ENCODE measurements at regions not wholly inside any gene's neighbourhood (a gene's known extent, or its start where the extent isn't known, plus 50 kb on each side); places are given as distances from the start of the nearest gene placed in this dataset.

GRCh38 chr12:28939427-28939826, 209.7 kb upstream of the FAR2 start:
- no peaks in the 10 kb centered on the region for H3K36me3 ChIP-seq (ENCODE audit: control insufficient read depth in 2 of 2, insufficient read depth in 2 of 2, low read length in 2 of 2)
- H3K9me3 ChIP-seq (ENCODE audit: control insufficient read depth in 2 of 2, low read length in 2 of 2): no peaks in the 10 kb centered on the region
- no peak overlapping the region for H3K4me3 ChIP-seq (ENCODE audit: low read length in 2 of 2)
- no peaks in the 10 kb centered on the region for H3K27me3 ChIP-seq (ENCODE audit: control insufficient read depth in 2 of 2, insufficient read depth in 2 of 2, low read length in 2 of 2)
- no peak overlapping the region for H3K27ac ChIP-seq (ENCODE audit: low read depth in 2 of 2, low read length in 2 of 2)
- no peak overlapping the region for H3K9ac ChIP-seq (ENCODE audit: low read depth in 1 of 2, low read length in 2 of 2)
- no peaks in the 10 kb centered on the region for H3K4me1 ChIP-seq (ENCODE audit: control insufficient read depth in 2 of 2, insufficient read depth in 2 of 2, low read length in 2 of 2)

- Histone ChIP-seq H3K4me1 (ENCODE audit: control insufficient read depth in 2 of 2, insufficient read depth in 2 of 2, low read length in 2 of 2) (no peaks in the 10 kb centered on the region), H3K4me3 (ENCODE audit: low read length in 2 of 2) (no peak overlapping the region), H3K9me3 (ENCODE audit: control insufficient read depth in 2 of 2, low read length in 2 of 2) (no peaks in the 10 kb centered on the region), H3K27me3 (ENCODE audit: control insufficient read depth in 2 of 2, insufficient read depth in 2 of 2, low read length in 2 of 2) (no peaks in the 10 kb centered on the region), H3K27ac (ENCODE audit: low read depth in 2 of 2, low read length in 2 of 2) (no peak overlapping the region), H3K36me3 (ENCODE audit: control insufficient read depth in 2 of 2, insufficient read depth in 2 of 2, low read length in 2 of 2) (no peaks in the 10 kb centered on the region), H3K9ac (ENCODE audit: low read depth in 1 of 2, low read length in 2 of 2) (no peak overlapping the region)
Observed at GRCh38 chr12:28941248-28941647, 207.8 kb upstream of the FAR2 start.

- no peaks in the 10 kb centered on the region for H3K9me3 ChIP-seq (ENCODE audit: control insufficient read depth in 2 of 2, low read length in 2 of 2)
- H3K36me3 ChIP-seq (ENCODE audit: control insufficient read depth in 2 of 2, insufficient read depth in 2 of 2, low read length in 2 of 2): no peaks in the 10 kb centered on the region
- no peak overlapping the region for H3K27ac ChIP-seq (ENCODE audit: low read depth in 2 of 2, low read length in 2 of 2)
- no peaks in the 10 kb centered on the region for H3K4me1 ChIP-seq (ENCODE audit: control insufficient read depth in 2 of 2, insufficient read depth in 2 of 2, low read length in 2 of 2)
- H3K27me3 ChIP-seq (ENCODE audit: control insufficient read depth in 2 of 2, insufficient read depth in 2 of 2, low read length in 2 of 2): no peaks in the 10 kb centered on the region
- H3K4me3 ChIP-seq (ENCODE audit: low read length in 2 of 2): no peak overlapping the region
- no peak overlapping the region for H3K9ac ChIP-seq (ENCODE audit: low read depth in 1 of 2, low read length in 2 of 2)
Observed at GRCh38 chr12:28946361-28946760, 202.7 kb upstream of the FAR2 start.

- H3K4me3 ChIP-seq (ENCODE audit: low read length in 2 of 2): no peak overlapping the region
- no peaks in the 10 kb centered on the region for H3K27me3 ChIP-seq (ENCODE audit: control insufficient read depth in 2 of 2, insufficient read depth in 2 of 2, low read length in 2 of 2)
- no peaks in the 10 kb centered on the region for H3K4me1 ChIP-seq (ENCODE audit: control insufficient read depth in 2 of 2, insufficient read depth in 2 of 2, low read length in 2 of 2)
- H3K27ac ChIP-seq (ENCODE audit: low read depth in 2 of 2, low read length in 2 of 2): no peak overlapping the region
- H3K9me3 ChIP-seq (ENCODE audit: control insufficient read depth in 2 of 2, low read length in 2 of 2): no peaks in the 10 kb centered on the region
- no peak overlapping the region for H3K9ac ChIP-seq (ENCODE audit: low read depth in 1 of 2, low read length in 2 of 2)
- H3K36me3 ChIP-seq (ENCODE audit: control insufficient read depth in 2 of 2, insufficient read depth in 2 of 2, low read length in 2 of 2): no peaks in the 10 kb centered on the region
Observed at GRCh38 chr12:28948685-28949084, 200.4 kb upstream of the FAR2 start.

- H3K9ac ChIP-seq (ENCODE audit: low read depth in 1 of 2, low read length in 2 of 2): no peak overlapping the region
- no peaks in the 10 kb centered on the region for H3K4me1 ChIP-seq (ENCODE audit: control insufficient read depth in 2 of 2, insufficient read depth in 2 of 2, low read length in 2 of 2)
- no peaks in the 10 kb centered on the region for H3K9me3 ChIP-seq (ENCODE audit: control insufficient read depth in 2 of 2, low read length in 2 of 2)
- H3K36me3 ChIP-seq (ENCODE audit: control insufficient read depth in 2 of 2, insufficient read depth in 2 of 2, low read length in 2 of 2): no peaks in the 10 kb centered on the region
- no peak overlapping the region for H3K27ac ChIP-seq (ENCODE audit: low read depth in 2 of 2, low read length in 2 of 2)
- H3K4me3 ChIP-seq (ENCODE audit: low read length in 2 of 2): no peak overlapping the region
- no peaks in the 10 kb centered on the region for H3K27me3 ChIP-seq (ENCODE audit: control insufficient read depth in 2 of 2, insufficient read depth in 2 of 2, low read length in 2 of 2)
Observed at GRCh38 chr12:28949184-28949583, 199.9 kb upstream of the FAR2 start.

- Histone ChIP-seq H3K4me1 (ENCODE audit: control insufficient read depth in 2 of 2, insufficient read depth in 2 of 2, low read length in 2 of 2) (no peaks in the 10 kb centered on the region), H3K9ac (ENCODE audit: low read depth in 1 of 2, low read length in 2 of 2) (no peak overlapping the region), H3K4me3 (ENCODE audit: low read length in 2 of 2) (no peak overlapping the region), H3K9me3 (ENCODE audit: control insufficient read depth in 2 of 2, low read length in 2 of 2) (no peaks in the 10 kb centered on the region), H3K36me3 (ENCODE audit: control insufficient read depth in 2 of 2, insufficient read depth in 2 of 2, low read length in 2 of 2) (no peaks in the 10 kb centered on the region), H3K27me3 (ENCODE audit: control insufficient read depth in 2 of 2, insufficient read depth in 2 of 2, low read length in 2 of 2) (no peaks in the 10 kb centered on the region), H3K27ac (ENCODE audit: low read depth in 2 of 2, low read length in 2 of 2) (no peak overlapping the region)
Observed at GRCh38 chr12:28950049-28950448, 199.0 kb upstream of the FAR2 start.

GRCh38 chr12:28951935-28952334, 197.1 kb upstream of the FAR2 start:
- Histone ChIP-seq H3K4me3 (ENCODE audit: low read length in 2 of 2) (no peak overlapping the region), H3K27ac (ENCODE audit: low read depth in 2 of 2, low read length in 2 of 2) (no peak overlapping the region), H3K9me3 (ENCODE audit: control insufficient read depth in 2 of 2, low read length in 2 of 2) (no peaks in the 10 kb centered on the region), H3K27me3 (ENCODE audit: control insufficient read depth in 2 of 2, insufficient read depth in 2 of 2, low read length in 2 of 2) (no peaks in the 10 kb centered on the region), H3K36me3 (ENCODE audit: control insufficient read depth in 2 of 2, insufficient read depth in 2 of 2, low read length in 2 of 2) (no peaks in the 10 kb centered on the region), H3K9ac (ENCODE audit: low read depth in 1 of 2, low read length in 2 of 2) (no peak overlapping the region), H3K4me1 (ENCODE audit: control insufficient read depth in 2 of 2, insufficient read depth in 2 of 2, low read length in 2 of 2) (no peaks in the 10 kb centered on the region)

GRCh38 chr12:28954333-28954732, 194.7 kb upstream of the FAR2 start:
- H3K27me3 ChIP-seq (ENCODE audit: control insufficient read depth in 2 of 2, insufficient read depth in 2 of 2, low read length in 2 of 2): no peaks in the 10 kb centered on the region
- H3K4me3 ChIP-seq (ENCODE audit: low read length in 2 of 2): no peak overlapping the region
- H3K27ac ChIP-seq (ENCODE audit: low read depth in 2 of 2, low read length in 2 of 2): no peak overlapping the region
- H3K4me1 ChIP-seq (ENCODE audit: control insufficient read depth in 2 of 2, insufficient read depth in 2 of 2, low read length in 2 of 2): no peaks in the 10 kb centered on the region
- H3K9ac ChIP-seq (ENCODE audit: low read depth in 1 of 2, low read length in 2 of 2): no peak overlapping the region
- no peaks in the 10 kb centered on the region for H3K9me3 ChIP-seq (ENCODE audit: control insufficient read depth in 2 of 2, low read length in 2 of 2)
- no peaks in the 10 kb centered on the region for H3K36me3 ChIP-seq (ENCODE audit: control insufficient read depth in 2 of 2, insufficient read depth in 2 of 2, low read length in 2 of 2)

GRCh38 chr12:28955491-28955890, 193.6 kb upstream of the FAR2 start:
- Histone ChIP-seq H3K4me1 (ENCODE audit: control insufficient read depth in 2 of 2, insufficient read depth in 2 of 2, low read length in 2 of 2) (no peaks in the 10 kb centered on the region), H3K27ac (ENCODE audit: low read depth in 2 of 2, low read length in 2 of 2) (no peak overlapping the region), H3K9ac (ENCODE audit: low read depth in 1 of 2, low read length in 2 of 2) (no peak overlapping the region), H3K9me3 (ENCODE audit: control insufficient read depth in 2 of 2, low read length in 2 of 2) (no peaks in the 10 kb centered on the region), H3K36me3 (ENCODE audit: control insufficient read depth in 2 of 2, insufficient read depth in 2 of 2, low read length in 2 of 2) (no peaks in the 10 kb centered on the region), H3K4me3 (ENCODE audit: low read length in 2 of 2) (no peak overlapping the region), H3K27me3 (ENCODE audit: control insufficient read depth in 2 of 2, insufficient read depth in 2 of 2, low read length in 2 of 2) (no peaks in the 10 kb centered on the region)

- H3K9ac ChIP-seq (ENCODE audit: low read depth in 1 of 2, low read length in 2 of 2): no peak overlapping the region
Observed at GRCh38 chr12:28955931-28956330, 193.1 kb upstream of the FAR2 start.

GRCh38 chr12:28958553-28959195, 190.4 kb upstream of the FAR2 start:
- Histone ChIP-seq H3K27me3 (ENCODE audit: control insufficient read depth in 2 of 2, insufficient read depth in 2 of 2, low read length in 2 of 2) (no peaks in the 10 kb centered on the region), H3K4me1 (ENCODE audit: control insufficient read depth in 2 of 2, insufficient read depth in 2 of 2, low read length in 2 of 2) (no peaks in the 10 kb centered on the region), H3K27ac (ENCODE audit: low read depth in 2 of 2, low read length in 2 of 2) (no peak overlapping the region), H3K36me3 (ENCODE audit: control insufficient read depth in 2 of 2, insufficient read depth in 2 of 2, low read length in 2 of 2) (no peaks in the 10 kb centered on the region), H3K4me3 (ENCODE audit: low read length in 2 of 2) (no peak overlapping the region), H3K9me3 (ENCODE audit: control insufficient read depth in 2 of 2, low read length in 2 of 2) (no peaks in the 10 kb centered on the region), H3K9ac (ENCODE audit: low read depth in 1 of 2, low read length in 2 of 2) (no peak overlapping the region)

More at GRCh38 chr12:28955931-28956330, 193.1 kb upstream of the FAR2 start:
- no peak overlapping the region for H3K4me3 ChIP-seq (ENCODE audit: low read length in 2 of 2)
- H3K4me1 ChIP-seq (ENCODE audit: control insufficient read depth in 2 of 2, insufficient read depth in 2 of 2, low read length in 2 of 2): no peaks in the 10 kb centered on the region
- no peaks in the 10 kb centered on the region for H3K27me3 ChIP-seq (ENCODE audit: control insufficient read depth in 2 of 2, insufficient read depth in 2 of 2, low read length in 2 of 2)
- no peak overlapping the region for H3K27ac ChIP-seq (ENCODE audit: low read depth in 2 of 2, low read length in 2 of 2)
- no peaks in the 10 kb centered on the region for H3K36me3 ChIP-seq (ENCODE audit: control insufficient read depth in 2 of 2, insufficient read depth in 2 of 2, low read length in 2 of 2)
- no peaks in the 10 kb centered on the region for H3K9me3 ChIP-seq (ENCODE audit: control insufficient read depth in 2 of 2, low read length in 2 of 2)
